ENCODE measurements at regions not wholly inside any gene's neighbourhood (a gene's known extent, or its start where the extent isn't known, plus 50 kb on each side); places are given as distances from the start of the nearest gene placed in this dataset.

GRCh38 chr3:76576201-76576600 lies 463.7 kb upstream of the ROBO2 start:
- no peak overlapping the region for H3K4me3 ChIP-seq (ENCODE audit: extremely low read depth, insufficient read depth, low read length, poor library complexity, severe bottlenecking)
- no peaks in the 10 kb centered on the region for H3K9me3 ChIP-seq (ENCODE audit: control insufficient read depth, low read length)
- WGBS, 2 experiments (ENCODE audit: insufficient coverage in 2 of 2): 60% methylated on average over 1 of the region's 2 CpGs; no CpG with 5 or more reads in 1 of the 2 experiments
- H3K27ac ChIP-seq (ENCODE audit: low read depth, low read length, severe bottlenecking): no peak overlapping the region
- no peaks in the 10 kb centered on the region for H3K36me3 ChIP-seq (ENCODE audit: control insufficient read depth, insufficient read depth, low read length)
- no peaks in the 10 kb centered on the region for H3K4me1 ChIP-seq (ENCODE audit: control insufficient read depth, insufficient read depth, low read length, poor library complexity, severe bottlenecking)

- no peak overlapping the region for H3K4me3 ChIP-seq (ENCODE audit: extremely low read depth, insufficient read depth, low read length, poor library complexity, severe bottlenecking)
These were observed 457.8 kb upstream of the ROBO2 start for GRCh38 chr3:76582098-76582497.

GRCh38 chr3:76582632-76583378 lies 457.1 kb upstream of the ROBO2 start:
- Histone ChIP-seq H3K27ac (ENCODE audit: low read depth, low read length, severe bottlenecking) (no peak overlapping the region), H3K9me3 (ENCODE audit: control insufficient read depth, low read length) (no peaks in the 10 kb centered on the region), H3K4me1 (ENCODE audit: control insufficient read depth, insufficient read depth, low read length, poor library complexity, severe bottlenecking) (no peaks in the 10 kb centered on the region), H3K36me3 (ENCODE audit: control insufficient read depth, insufficient read depth, low read length) (no peaks in the 10 kb centered on the region), H3K4me3 (ENCODE audit: extremely low read depth, insufficient read depth, low read length, poor library complexity, severe bottlenecking) (no peak overlapping the region)
- WGBS, 2 experiments (ENCODE audit: insufficient coverage in 2 of 2): 90 to 96% methylated on average over 2 to 3 of the region's 5 CpGs

More at GRCh38 chr3:76582098-76582497, 457.8 kb upstream of the ROBO2 start:
- no peaks in the 10 kb centered on the region for H3K36me3 ChIP-seq (ENCODE audit: control insufficient read depth, insufficient read depth, low read length)
- no peak overlapping the region for H3K27ac ChIP-seq (ENCODE audit: low read depth, low read length, severe bottlenecking)
- H3K9me3 ChIP-seq (ENCODE audit: control insufficient read depth, low read length): no peaks in the 10 kb centered on the region
- no peaks in the 10 kb centered on the region for H3K4me1 ChIP-seq (ENCODE audit: control insufficient read depth, insufficient read depth, low read length, poor library complexity, severe bottlenecking)

GRCh38 chr3:76585794-76586392 lies 454.0 kb upstream of the ROBO2 start:
- H3K27ac ChIP-seq (ENCODE audit: low read depth, low read length, severe bottlenecking): no peak overlapping the region
- no peak overlapping the region for H3K4me3 ChIP-seq (ENCODE audit: extremely low read depth, insufficient read depth, low read length, poor library complexity, severe bottlenecking)
- no peaks in the 10 kb centered on the region for H3K4me1 ChIP-seq (ENCODE audit: control insufficient read depth, insufficient read depth, low read length, poor library complexity, severe bottlenecking)
- no peaks in the 10 kb centered on the region for H3K9me3 ChIP-seq (ENCODE audit: control insufficient read depth, low read length)
- WGBS, 2 experiments (ENCODE audit: insufficient coverage in 2 of 2): no CpG with 5 or more reads among the region's 2 CpGs
- no peaks in the 10 kb centered on the region for H3K36me3 ChIP-seq (ENCODE audit: control insufficient read depth, insufficient read depth, low read length)

GRCh38 chr3:76586471-76586870 lies 453.4 kb upstream of the ROBO2 start:
- Histone ChIP-seq H3K4me1 (ENCODE audit: control insufficient read depth, insufficient read depth, low read length, poor library complexity, severe bottlenecking) (no peaks in the 10 kb centered on the region), H3K27ac (ENCODE audit: low read depth, low read length, severe bottlenecking) (no peak overlapping the region), H3K9me3 (ENCODE audit: control insufficient read depth, low read length) (no peaks in the 10 kb centered on the region), H3K4me3 (ENCODE audit: extremely low read depth, insufficient read depth, low read length, poor library complexity, severe bottlenecking) (no peak overlapping the region), H3K36me3 (ENCODE audit: control insufficient read depth, insufficient read depth, low read length) (no peaks in the 10 kb centered on the region)

GRCh38 chr3:76610150-76610549 lies 429.7 kb upstream of the ROBO2 start:
- Histone ChIP-seq H3K27ac (ENCODE audit: low read depth, low read length, severe bottlenecking) (no peak overlapping the region), H3K4me3 (ENCODE audit: extremely low read depth, insufficient read depth, low read length, poor library complexity, severe bottlenecking) (no peak overlapping the region), H3K36me3 (ENCODE audit: control insufficient read depth, insufficient read depth, low read length) (no peaks in the 10 kb centered on the region), H3K9me3 (ENCODE audit: control insufficient read depth, low read length) (no peaks in the 10 kb centered on the region), H3K4me1 (ENCODE audit: control insufficient read depth, insufficient read depth, low read length, poor library complexity, severe bottlenecking) (no peaks in the 10 kb centered on the region)
- 91 to 97% methylated on average over 7 to 11 of the region's 11 CpGs for whole genome bisulfite sequencing, 2 experiments (ENCODE audit: insufficient coverage in 2 of 2)

GRCh38 chr3:76615719-76616118 lies 424.2 kb upstream of the ROBO2 start:
- no CpG with 5 or more reads among the region's 1 CpG for WGBS, 2 experiments (ENCODE audit: insufficient coverage in 2 of 2)
- H3K4me3 ChIP-seq (ENCODE audit: extremely low read depth, insufficient read depth, low read length, poor library complexity, severe bottlenecking): no peak overlapping the region

GRCh38 chr3:76624164-76624563 lies 415.7 kb upstream of the ROBO2 start:
- Histone ChIP-seq H3K4me1 (ENCODE audit: control insufficient read depth, insufficient read depth, low read length, poor library complexity, severe bottlenecking) (no peaks in the 10 kb centered on the region), H3K36me3 (ENCODE audit: control insufficient read depth, insufficient read depth, low read length) (no peaks in the 10 kb centered on the region), H3K9me3 (ENCODE audit: control insufficient read depth, low read length) (no peaks in the 10 kb centered on the region), H3K27ac (ENCODE audit: low read depth, low read length, severe bottlenecking) (no peak overlapping the region), H3K4me3 (ENCODE audit: extremely low read depth, insufficient read depth, low read length, poor library complexity, severe bottlenecking) (no peak overlapping the region)
- 80 to 89% methylated on average over 3 to 5 of the region's 6 CpGs for WGBS, 2 experiments (ENCODE audit: insufficient coverage in 2 of 2)

More at GRCh38 chr3:76615719-76616118, 424.2 kb upstream of the ROBO2 start:
- no peaks in the 10 kb centered on the region for H3K36me3 ChIP-seq (ENCODE audit: control insufficient read depth, insufficient read depth, low read length)
- no peak overlapping the region for H3K27ac ChIP-seq (ENCODE audit: low read depth, low read length, severe bottlenecking)
- no peaks in the 10 kb centered on the region for H3K4me1 ChIP-seq (ENCODE audit: control insufficient read depth, insufficient read depth, low read length, poor library complexity, severe bottlenecking)
- H3K9me3 ChIP-seq (ENCODE audit: control insufficient read depth, low read length): no peaks in the 10 kb centered on the region

GRCh38 chr3:76627236-76627635 lies 412.7 kb upstream of the ROBO2 start:
- Histone ChIP-seq H3K27ac (ENCODE audit: low read depth, low read length, severe bottlenecking) (no peak overlapping the region), H3K4me1 (ENCODE audit: control insufficient read depth, insufficient read depth, low read length, poor library complexity, severe bottlenecking) (no peaks in the 10 kb centered on the region)
- WGBS, 2 experiments (ENCODE audit: insufficient coverage in 2 of 2): 38 to 50% methylated on average over 2 of the region's 4 CpGs

GRCh38 chr3:76631251-76631650 lies 408.6 kb upstream of the ROBO2 start:
- Histone ChIP-seq H3K36me3 (ENCODE audit: control insufficient read depth, insufficient read depth, low read length) (no peaks in the 10 kb centered on the region), H3K4me1 (ENCODE audit: control insufficient read depth, insufficient read depth, low read length, poor library complexity, severe bottlenecking) (no peaks in the 10 kb centered on the region), H3K9me3 (ENCODE audit: control insufficient read depth, low read length) (no peaks in the 10 kb centered on the region), H3K27ac (ENCODE audit: low read depth, low read length, severe bottlenecking) (no peak overlapping the region), H3K4me3 (ENCODE audit: extremely low read depth, insufficient read depth, low read length, poor library complexity, severe bottlenecking) (no peak overlapping the region)
- WGBS, 2 experiments (ENCODE audit: insufficient coverage in 2 of 2): 85 to 100% methylated on average over 4 of the region's 4 CpGs

More at GRCh38 chr3:76627236-76627635, 412.7 kb upstream of the ROBO2 start:
- Histone ChIP-seq H3K4me3 (ENCODE audit: extremely low read depth, insufficient read depth, low read length, poor library complexity, severe bottlenecking) (no peak overlapping the region), H3K9me3 (ENCODE audit: control insufficient read depth, low read length) (no peaks in the 10 kb centered on the region), H3K36me3 (ENCODE audit: control insufficient read depth, insufficient read depth, low read length) (no peaks in the 10 kb centered on the region)

- Histone ChIP-seq H3K27ac (ENCODE audit: low read depth, low read length, severe bottlenecking) (no peak overlapping the region), H3K36me3 (ENCODE audit: control insufficient read depth, insufficient read depth, low read length) (no peaks in the 10 kb centered on the region), H3K4me3 (ENCODE audit: extremely low read depth, insufficient read depth, low read length, poor library complexity, severe bottlenecking) (no peak overlapping the region), H3K9me3 (ENCODE audit: control insufficient read depth, low read length) (no peaks in the 10 kb centered on the region), H3K4me1 (ENCODE audit: control insufficient read depth, insufficient read depth, low read length, poor library complexity, severe bottlenecking) (no peaks in the 10 kb centered on the region)
These were observed 401.9 kb upstream of the ROBO2 start for GRCh38 chr3:76638006-76638405.

All from mesodermal cell (in vitro differentiated cells).